ENCODE measurements at regions not wholly inside any gene's neighbourhood (a gene's known extent, or its start where the extent isn't known, plus 50 kb on each side); places are given as distances from the start of the nearest gene placed in this dataset.

DNA sequence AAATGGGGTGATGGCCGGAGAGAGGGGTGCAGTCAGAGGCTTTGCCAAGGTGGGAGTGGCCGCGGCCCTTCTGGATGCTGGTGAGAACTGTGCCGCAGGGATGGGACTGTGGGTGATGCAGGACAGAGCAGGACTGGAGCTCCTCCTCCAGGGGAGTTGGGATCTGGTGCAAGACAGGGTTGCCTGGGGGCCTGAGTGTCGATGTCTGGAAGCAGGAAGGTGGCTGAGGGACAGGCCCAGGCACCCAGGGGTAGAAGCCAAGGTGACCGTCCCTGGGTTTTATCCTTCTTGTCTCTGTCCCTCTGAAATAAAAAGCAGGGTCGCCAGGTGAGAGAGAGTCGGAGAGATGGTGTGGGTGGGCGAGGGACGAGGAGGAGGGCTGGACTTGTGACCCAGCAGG lies 89.1 kb upstream of the IER5L start:
- no peak for TF ChIP-seq TSHZ2 (CRISPR knock-in tag; IDR thresholded peaks at IDR 0.05)
- TF ChIP-seq, protein P1, sequence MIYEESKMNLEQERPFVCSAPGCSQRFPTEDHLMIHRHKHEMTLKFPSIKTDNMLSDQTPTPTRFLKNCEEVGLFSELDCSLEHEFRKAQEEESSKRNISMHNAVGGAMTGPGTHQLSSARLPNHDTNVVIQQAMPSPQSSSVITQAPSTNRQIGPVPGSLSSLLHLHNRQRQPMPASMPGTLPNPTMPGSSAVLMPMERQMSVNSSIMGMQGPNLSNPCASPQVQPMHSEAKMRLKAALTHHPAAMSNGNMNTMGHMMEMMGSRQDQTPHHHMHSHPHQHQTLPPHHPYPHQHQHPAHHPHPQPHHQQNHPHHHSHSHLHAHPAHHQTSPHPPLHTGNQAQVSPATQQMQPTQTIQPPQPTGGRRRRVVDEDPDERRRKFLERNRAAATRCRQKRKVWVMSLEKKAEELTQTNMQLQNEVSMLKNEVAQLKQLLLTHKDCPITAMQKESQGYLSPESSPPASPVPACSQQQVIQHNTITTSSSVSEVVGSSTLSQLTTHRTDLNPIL (CRISPR knock-in tag; IDR thresholded peaks at IDR 0.05; ENCODE audit: low read depth): no peak
- TF ChIP-seq PATZ1 (CRISPR knock-in tag; IDR thresholded peaks at IDR 0.05; ENCODE audit: borderline replicate concordance): no peak
- no peak for TF ChIP-seq CSDC2 (CRISPR knock-in tag; IDR thresholded peaks at IDR 0.05)
- TF ChIP-seq ZNF8 (CRISPR knock-in tag; IDR thresholded peaks at IDR 0.05): no peak
- no peak for TF ChIP-seq ISL1 (CRISPR knock-in tag; IDR thresholded peaks at IDR 0.05)
- TF ChIP-seq ARNTL (CRISPR knock-in tag; IDR thresholded peaks at IDR 0.05; ENCODE audit: borderline replicate concordance, low read depth): no peak
- no peak for TF ChIP-seq ESRRG (CRISPR knock-in tag; IDR thresholded peaks at IDR 0.05)
- no peak for TF ChIP-seq ZNF565 (CRISPR knock-in tag; conservative IDR thresholded peaks at IDR 0.05; ENCODE audit: low read depth)
- TF ChIP-seq PPARA (CRISPR knock-in tag; IDR thresholded peaks at IDR 0.05; ENCODE audit: borderline replicate concordance): no peak
- TF ChIP-seq ZFP3 (CRISPR knock-in tag; IDR thresholded peaks at IDR 0.05): no peak
- no peak for TF ChIP-seq ZFP30 (CRISPR knock-in tag; IDR thresholded peaks at IDR 0.05)
- TF ChIP-seq TCF4 (CRISPR knock-in tag; IDR thresholded peaks at IDR 0.05; ENCODE audit: borderline replicate concordance): no peak

All from SK-N-SH treated with all-trans-retinoic acid at 6 μM for 48 hours (cell line).